ENCODE measurements at regions not wholly inside any gene's neighbourhood (a gene's known extent, or its start where the extent isn't known, plus 50 kb on each side); places are given as distances from the start of the nearest gene placed in this dataset.

DNA sequence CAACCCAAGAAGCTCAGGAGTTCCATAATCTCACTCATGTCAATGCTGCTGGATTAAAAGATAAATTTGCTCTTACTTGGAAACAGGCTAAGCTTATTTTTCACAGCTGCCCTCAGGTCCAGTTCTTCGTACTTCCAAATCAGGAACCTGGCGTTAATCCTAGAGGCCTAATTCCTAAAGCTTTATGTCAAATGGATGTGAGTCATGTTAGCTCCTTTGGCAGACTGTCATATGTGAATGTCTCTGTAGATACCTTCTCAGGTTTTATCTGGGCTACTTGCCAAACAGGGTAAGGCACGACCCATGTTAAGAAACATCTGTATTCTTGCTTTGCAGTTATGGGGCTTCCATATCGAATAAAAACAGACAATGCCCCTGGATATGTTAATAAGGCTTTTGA is 504.6 kb downstream of the ALG10 start:
- ChIA-PET CTCF (no interaction called here), POLR2A (no interaction called here)
- TF ChIP-seq, protein P1, sequence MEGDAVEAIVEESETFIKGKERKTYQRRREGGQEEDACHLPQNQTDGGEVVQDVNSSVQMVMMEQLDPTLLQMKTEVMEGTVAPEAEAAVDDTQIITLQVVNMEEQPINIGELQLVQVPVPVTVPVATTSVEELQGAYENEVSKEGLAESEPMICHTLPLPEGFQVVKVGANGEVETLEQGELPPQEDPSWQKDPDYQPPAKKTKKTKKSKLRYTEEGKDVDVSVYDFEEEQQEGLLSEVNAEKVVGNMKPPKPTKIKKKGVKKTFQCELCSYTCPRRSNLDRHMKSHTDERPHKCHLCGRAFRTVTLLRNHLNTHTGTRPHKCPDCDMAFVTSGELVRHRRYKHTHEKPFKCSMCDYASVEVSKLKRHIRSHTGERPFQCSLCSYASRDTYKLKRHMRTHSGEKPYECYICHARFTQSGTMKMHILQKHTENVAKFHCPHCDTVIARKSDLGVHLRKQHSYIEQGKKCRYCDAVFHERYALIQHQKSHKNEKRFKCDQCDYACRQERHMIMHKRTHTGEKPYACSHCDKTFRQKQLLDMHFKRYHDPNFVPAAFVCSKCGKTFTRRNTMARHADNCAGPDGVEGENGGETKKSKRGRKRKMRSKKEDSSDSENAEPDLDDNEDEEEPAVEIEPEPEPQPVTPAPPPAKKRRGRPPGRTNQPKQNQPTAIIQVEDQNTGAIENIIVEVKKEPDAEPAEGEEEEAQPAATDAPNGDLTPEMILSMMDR (IDR thresholded peaks at IDR 0.05): no peak
- no peak overlapping the region for H3K4me3 Mint-ChIP-seq
- H3K9me3 Mint-ChIP-seq: peaks cover 22% of the 10 kb centered on the region
- H3K4me1 Mint-ChIP-seq (ENCODE audit: low read depth): no peaks in the 10 kb centered on the region
- Histone ChIP-seq H3K4me1 (ENCODE audit: insufficient read depth, low read length) (no peaks in the 10 kb centered on the region), H3K9me3 (ENCODE audit: control insufficient read depth in 1 of 2, insufficient read depth in 1 of 2, low read length in 2 of 2) (peaks cover 13 to 24% of the 10 kb centered on the region in 2 experiments), H3K4me3 (ENCODE audit: low read length) (no peak overlapping the region), H3K36me3 (ENCODE audit: insufficient read depth, low read length) (no peaks in the 10 kb centered on the region), H3K27ac (ENCODE audit: low read depth in 1 of 2, low read length in 2 of 2) (no peak overlapping the region), H3K27me3 (ENCODE audit: control insufficient read depth in 1 of 2, insufficient read depth in 2 of 2, low read length in 2 of 2) (no peaks in the 10 kb centered on the region)
- H3K27me3 Mint-ChIP-seq: no peaks in the 10 kb centered on the region
- intact Hi-C loops (cut with DNase I, micrococcal nuclease): no loop called here
- DNase-seq: no peak
- ATAC-seq (ENCODE audit: poor library complexity): no peak
- H3K36me3 Mint-ChIP-seq (ENCODE audit: low read depth): no peaks in the 10 kb centered on the region
- H3K27ac Mint-ChIP-seq: no peak overlapping the region

DNA sequence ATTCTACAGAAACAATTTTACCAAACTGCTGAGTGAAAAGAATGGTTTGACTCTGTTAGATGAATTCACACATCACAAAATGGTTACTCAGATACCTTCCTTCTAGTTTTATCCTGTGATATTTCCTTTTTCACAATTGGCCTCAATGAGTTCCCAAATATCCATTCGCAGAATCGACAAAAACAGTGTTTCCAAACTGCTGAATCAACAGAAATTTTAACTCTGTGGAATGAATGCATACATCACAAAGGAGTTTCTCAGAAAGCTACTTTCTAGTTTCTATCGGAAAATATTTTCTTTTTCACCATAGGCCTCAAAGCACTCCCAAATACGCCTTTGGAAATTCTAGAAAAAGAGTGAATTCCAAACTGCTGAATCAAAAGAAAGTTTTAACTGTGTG is 525.0 kb downstream of the ALG10 start:
- no peaks in the 10 kb centered on the region for H3K4me1 Mint-ChIP-seq (ENCODE audit: low read depth)
- no peaks in the 10 kb centered on the region for H3K27me3 Mint-ChIP-seq
- Histone ChIP-seq H3K27ac (ENCODE audit: low read depth in 1 of 2, low read length in 2 of 2) (no peak overlapping the region), H3K27me3 (ENCODE audit: control insufficient read depth in 1 of 2, insufficient read depth in 2 of 2, low read length in 2 of 2) (no peaks in the 10 kb centered on the region), H3K36me3 (ENCODE audit: insufficient read depth, low read length) (no peaks in the 10 kb centered on the region), H3K4me3 (ENCODE audit: low read length) (no peak overlapping the region), H3K9me3 (ENCODE audit: control insufficient read depth in 1 of 2, insufficient read depth in 1 of 2, low read length in 2 of 2) (peaks cover 0 to 79% of the 10 kb centered on the region in 2 experiments), H3K4me1 (ENCODE audit: insufficient read depth, low read length) (no peaks in the 10 kb centered on the region)
- no peak overlapping the region for H3K4me3 Mint-ChIP-seq
- H3K9me3 Mint-ChIP-seq: no peaks in the 10 kb centered on the region
- H3K27ac Mint-ChIP-seq: no peak overlapping the region
- TF ChIP-seq, protein P1 (IDR thresholded peaks at IDR 0.05): no peak
- no peak for ATAC-seq (ENCODE audit: poor library complexity)
- ChIA-PET CTCF (no interaction called here), POLR2A (no interaction called here)
- DNase-seq: no peak
- peaks cover 14% of the 10 kb centered on the region for H3K36me3 Mint-ChIP-seq (ENCODE audit: low read depth)
- intact Hi-C loops (cut with DNase I, micrococcal nuclease): no loop called here

DNA sequence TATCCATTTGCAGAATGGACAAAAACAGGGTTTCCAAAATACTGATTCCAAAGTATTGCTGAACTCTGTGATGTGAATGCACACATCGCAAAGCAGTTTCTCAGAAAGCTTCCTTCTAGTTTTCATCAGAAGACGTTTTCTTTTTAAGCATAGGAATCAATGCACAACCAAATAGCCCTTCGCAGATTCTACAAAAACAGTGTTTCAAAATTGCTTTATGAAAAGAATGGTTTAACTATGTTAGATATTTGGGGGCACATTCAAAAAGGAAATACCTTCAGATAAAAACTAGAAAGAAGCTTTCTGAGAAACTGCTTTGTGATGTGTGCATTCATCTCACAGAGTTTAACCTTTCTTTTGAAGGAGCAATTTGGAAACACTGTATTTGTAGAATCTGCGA is 569.7 kb downstream of the ALG10 start:
- Histone ChIP-seq H3K36me3 (ENCODE audit: insufficient read depth, low read length) (no peaks in the 10 kb centered on the region), H3K27ac (ENCODE audit: low read depth in 1 of 2, low read length in 2 of 2) (no peak overlapping the region), H3K9me3 (ENCODE audit: control insufficient read depth in 1 of 2, insufficient read depth in 1 of 2, low read length in 2 of 2) (peaks cover 15 to 84% of the 10 kb centered on the region in 2 experiments), H3K4me3 (ENCODE audit: low read length) (no peak overlapping the region), H3K4me1 (ENCODE audit: insufficient read depth, low read length) (no peaks in the 10 kb centered on the region), H3K27me3 (ENCODE audit: control insufficient read depth in 1 of 2, insufficient read depth in 2 of 2, low read length in 2 of 2) (no peaks in the 10 kb centered on the region)
- no peak for DNase-seq
- TF ChIP-seq, protein P1 (IDR thresholded peaks at IDR 0.05): no peak
- peaks cover 10% of the 10 kb centered on the region for H3K9me3 Mint-ChIP-seq
- ChIA-PET POLR2A (no interaction called here), CTCF (no interaction called here)
- H3K4me3 Mint-ChIP-seq: no peak overlapping the region
- no peaks in the 10 kb centered on the region for H3K27me3 Mint-ChIP-seq
- no peak for ATAC-seq (ENCODE audit: poor library complexity)
- intact Hi-C loops (cut with DNase I, micrococcal nuclease): no loop called here
- no peak overlapping the region for H3K27ac Mint-ChIP-seq
- H3K4me1 Mint-ChIP-seq (ENCODE audit: low read depth): no peaks in the 10 kb centered on the region
- peaks cover 16% of the 10 kb centered on the region for H3K36me3 Mint-ChIP-seq (ENCODE audit: low read depth)

All from CD4-positive, alpha-beta T cell (primary cell).